Mucosa of gallbladder (tissue), 1 donor: ENCODE measurements at regions not wholly inside any gene's neighbourhood (a gene's known extent, or its start where the extent isn't known, plus 50 kb on each side); places are given as distances from the start of the nearest gene placed in this dataset.

Experiments
- DNase-seq: peaks from one replicate; pipeline ENCODE4 v3.0.0-alpha.2; 2020; ENCODE audit warnings: low spot score
- donor health status: DM: no; HTN: no; CAD: no.

DNA sequence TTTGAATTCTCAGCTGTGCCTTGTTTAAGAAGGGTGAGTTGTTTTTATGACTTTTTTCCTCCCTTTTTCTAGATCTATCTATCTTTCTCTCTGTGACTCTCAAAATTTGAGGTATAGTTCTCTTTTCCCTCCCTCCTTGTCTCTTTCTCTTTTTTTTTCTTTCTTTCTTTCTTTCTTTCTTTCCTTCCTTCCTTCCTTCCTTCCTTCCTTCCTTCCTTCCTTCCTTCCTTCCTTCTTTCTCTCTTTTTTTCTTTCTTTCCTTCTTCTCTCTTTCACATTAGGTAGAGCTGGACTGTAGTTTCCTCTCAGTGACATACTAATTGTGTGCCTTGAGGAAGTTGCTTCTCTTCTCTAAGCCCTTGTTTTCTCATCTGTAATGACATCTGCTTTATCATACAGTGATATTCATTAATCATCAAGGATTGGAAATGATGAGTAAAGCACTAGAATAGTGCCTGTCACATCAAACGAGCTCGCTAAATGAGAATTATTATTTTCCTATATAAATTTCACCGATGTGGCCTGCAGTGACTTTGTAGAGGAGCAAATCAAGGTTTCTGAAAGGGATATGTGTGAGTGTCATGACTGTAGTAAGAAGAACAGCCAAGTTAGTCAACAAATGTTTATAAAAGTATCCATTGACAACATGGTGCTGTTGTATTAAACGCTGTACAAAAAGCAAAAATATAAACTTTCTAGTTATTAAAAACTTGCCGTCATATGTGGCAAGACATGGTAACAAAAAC, 78.9 kb upstream of the SLC38A2 start:
- no peak for DNase-seq

DNA sequence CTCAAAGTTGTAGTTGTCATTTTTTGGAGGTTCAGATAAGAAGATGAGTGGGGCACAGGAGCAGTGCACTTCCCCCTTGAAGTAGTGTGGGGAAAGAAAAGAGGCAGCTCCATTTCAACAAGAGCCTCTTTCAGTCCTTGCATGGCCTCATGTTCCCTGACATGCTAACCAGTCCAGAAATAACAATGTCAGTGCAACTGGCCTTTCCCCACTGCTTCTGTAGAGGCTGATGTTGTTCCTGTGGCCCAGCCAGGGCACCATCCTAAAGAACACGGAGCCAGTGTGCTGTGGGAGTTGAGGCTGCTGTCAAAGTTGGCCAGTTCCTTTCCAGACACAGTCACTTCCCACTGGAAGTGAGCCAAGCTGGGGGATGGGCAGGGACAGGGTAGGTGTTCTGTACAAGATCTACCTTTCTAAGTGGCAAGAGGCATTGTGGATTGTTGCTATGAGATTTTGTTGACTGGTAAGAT, 77.7 kb upstream of the SLC38A2 start:
- peak; percentile 67 for DNase-seq

- no peak for DNase-seq
These were observed 77.3 kb upstream of the SLC38A2 start for GRCh38 chr12:46449856-46450255.

DNA sequence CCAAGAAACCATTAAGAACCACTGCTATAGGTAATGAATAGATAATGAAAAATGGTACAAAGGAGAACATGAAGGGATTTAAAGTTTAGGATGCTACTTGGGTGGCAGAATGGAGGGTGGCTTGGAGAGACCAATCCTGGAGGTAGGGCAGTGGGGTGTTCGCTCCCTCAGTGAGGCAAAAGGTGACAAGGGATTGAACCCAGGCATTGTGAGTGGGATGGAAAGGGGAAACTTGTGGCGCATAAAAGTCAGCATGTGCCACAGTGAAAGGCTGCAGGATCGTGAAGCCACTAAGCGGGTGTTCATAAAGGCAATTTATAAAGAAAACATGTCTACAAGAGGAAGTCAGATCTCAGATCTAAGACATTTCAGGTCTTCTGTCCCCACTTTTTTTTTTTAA, 76.7 kb upstream of the SLC38A2 start:
- no peak for DNase-seq

DNA sequence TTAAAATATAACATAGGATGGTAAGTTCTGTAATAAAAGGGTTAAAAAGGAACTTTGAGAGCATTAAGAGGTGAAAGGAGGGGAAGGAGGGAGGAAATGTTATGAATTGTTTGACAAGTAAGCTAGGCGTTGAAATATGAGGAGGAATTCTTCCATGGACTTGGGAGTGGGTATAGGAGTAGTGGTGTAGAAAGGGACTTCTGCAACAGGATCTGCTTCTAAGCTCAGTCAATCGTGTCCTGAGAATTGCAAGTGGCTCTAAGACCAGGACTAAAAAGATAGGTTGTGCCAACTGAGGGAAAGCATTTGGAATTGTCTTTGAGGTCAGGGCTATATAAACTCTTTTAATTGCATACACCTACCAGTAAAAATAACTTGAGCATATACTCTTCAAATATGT, 74.1 kb upstream of the SLC38A2 start:
- no peak for DNase-seq

- DNase-seq, result no peak
These were observed 73.1 kb upstream of the SLC38A2 start for GRCh38 chr12:46445551-46446235.

- no peak for DNase-seq
These were observed 72.5 kb upstream of the SLC38A2 start for GRCh38 chr12:46445093-46445492.

DNA sequence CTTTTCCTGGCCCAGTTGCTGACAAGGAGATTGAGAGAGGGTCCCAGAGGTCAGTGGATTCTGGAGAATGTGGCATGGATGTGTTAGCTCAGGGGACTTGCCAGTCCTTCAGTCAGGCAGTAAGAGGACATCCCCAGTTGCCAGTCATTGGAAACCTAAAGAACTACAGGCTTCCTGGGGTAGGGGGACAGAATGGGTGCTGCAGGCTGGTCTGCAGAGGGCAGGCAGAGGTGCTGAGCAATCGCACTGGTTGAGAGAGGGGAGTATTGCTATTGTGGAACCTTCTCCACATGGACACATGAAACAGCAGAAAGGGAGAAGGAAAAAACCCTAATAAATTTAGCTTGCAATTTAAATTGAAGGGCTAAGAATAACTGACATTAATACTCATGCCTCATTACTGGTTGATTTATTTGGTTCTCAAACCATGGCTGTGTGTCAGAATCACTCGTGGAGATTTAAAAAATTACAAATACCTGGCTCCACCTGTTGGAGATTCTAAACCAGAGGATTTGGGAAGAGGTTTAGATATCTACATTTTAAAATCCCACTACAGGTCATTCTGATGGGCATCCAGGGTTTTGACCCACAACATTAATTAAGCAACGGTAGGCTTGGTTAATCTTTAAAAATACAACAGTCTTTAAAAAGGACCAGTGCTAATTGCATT, 71.2 kb upstream of the SLC38A2 start:
- DNase-seq, result no peak

DNA sequence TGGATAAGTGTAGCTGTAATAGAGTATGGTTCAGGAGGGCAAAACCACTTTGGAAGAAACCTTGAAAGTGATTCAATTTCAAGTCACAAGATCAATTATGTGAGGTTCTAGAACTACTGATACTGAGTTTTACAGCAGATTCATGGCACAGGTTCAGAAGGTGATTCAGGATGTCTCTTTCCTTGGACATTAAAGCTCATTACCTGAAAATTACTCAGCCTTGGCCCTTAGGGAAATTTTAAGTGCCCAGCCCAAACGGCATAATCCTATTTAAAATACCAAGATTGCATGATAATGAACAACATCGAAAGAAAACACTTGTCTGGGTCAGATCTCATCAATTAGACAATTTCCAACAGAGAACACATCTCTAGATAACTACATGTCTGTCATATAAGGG, 70.2 kb upstream of the SLC38A2 start:
- DNase-seq, result no peak

GRCh38 chr12:46442239-46442638, 69.7 kb upstream of the SLC38A2 start:
- no peak for DNase-seq

GRCh38 chr12:46439793-46440511, 67.4 kb upstream of the SLC38A2 start:
- DNase-seq, result no peak

GRCh38 chr12:46438719-46439319, 66.2 kb upstream of the SLC38A2 start:
- DNase-seq, result no peak

DNA sequence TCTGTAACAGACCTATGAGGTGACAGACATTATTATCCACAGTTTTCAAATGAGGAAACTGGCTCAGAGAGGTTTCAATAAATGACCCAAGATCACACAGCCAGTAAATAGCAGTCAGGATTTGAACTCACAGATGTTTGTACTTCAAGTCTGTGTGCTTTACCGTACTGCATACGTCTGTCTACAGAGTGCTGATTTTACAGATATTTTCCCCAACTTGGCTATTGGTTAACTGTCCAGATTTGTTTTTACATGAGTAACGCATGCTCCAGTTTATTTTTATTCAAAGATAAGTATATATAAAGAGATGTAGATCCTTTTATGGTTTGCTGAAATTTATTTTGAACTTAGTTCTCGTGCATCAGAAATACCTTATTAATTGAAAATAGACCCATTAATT, 65.7 kb upstream of the SLC38A2 start:
- DNase-seq, result no peak

DNA sequence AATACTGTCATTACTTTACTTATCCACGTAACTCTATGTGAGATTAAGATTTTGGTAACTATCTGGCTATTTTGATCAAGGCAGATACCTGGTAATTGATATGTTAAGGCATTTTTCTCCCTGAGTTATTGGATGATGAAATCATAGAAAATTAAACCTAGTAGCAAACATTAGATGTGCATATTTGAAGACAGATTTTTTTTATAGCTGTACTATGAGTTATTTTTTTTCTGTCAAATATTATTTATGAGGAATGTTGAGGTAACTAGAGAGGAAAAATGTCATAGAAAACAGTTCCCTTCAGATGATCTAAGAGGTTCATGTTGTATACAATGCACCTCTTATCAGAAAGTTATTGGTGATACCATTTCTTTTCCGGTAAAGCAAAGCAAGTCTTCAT, 64.9 kb upstream of the SLC38A2 start:
- no peak for DNase-seq

- no peak for DNase-seq
These were observed 64.2 kb upstream of the SLC38A2 start for GRCh38 chr12:46436747-46437146.

GRCh38 chr12:46435625-46436024, 63.1 kb upstream of the SLC38A2 start:
- DNase-seq, result no peak

DNA sequence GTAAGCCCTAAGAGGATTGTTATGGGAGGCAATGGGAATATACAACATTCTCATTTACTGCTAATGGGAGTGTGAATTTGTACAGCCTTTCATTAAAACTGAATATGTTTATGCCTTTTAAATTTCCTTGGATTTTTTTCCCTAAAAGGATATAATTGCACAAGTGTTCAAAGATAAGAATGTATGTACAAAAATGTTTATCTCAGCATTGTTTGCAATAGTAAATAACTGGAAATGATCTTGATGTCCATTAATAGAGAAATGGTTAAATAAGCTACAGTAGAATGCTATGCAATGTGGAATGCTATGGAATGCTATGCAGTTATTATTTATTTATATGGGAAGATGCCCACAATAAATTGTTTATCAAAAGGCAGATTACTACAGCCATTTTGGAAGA, 62.5 kb upstream of the SLC38A2 start:
- DNase-seq, result no peak

DNA sequence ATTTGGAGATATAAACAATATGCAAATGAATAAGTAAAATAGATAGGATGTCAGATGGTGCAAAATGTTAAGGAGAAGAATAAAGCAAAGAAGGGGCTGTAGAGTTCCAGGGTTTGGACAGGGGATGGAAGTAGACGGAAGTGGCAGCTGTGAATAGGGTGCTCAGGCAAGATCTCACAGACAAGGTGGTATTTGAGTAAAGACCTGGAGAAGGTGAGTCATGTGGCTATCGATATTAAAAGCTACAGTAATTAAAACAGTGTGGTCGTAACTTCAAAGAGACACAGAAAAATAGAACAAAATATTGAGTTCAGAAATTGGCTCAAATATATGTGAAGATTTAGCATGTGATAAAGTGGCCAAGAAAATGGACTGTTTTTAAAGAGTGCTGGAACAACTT, 61.3 kb upstream of the SLC38A2 start:
- no peak for DNase-seq

- DNase-seq, result no peak
These were observed 59.8 kb upstream of the SLC38A2 start for GRCh38 chr12:46432325-46432724.

GRCh38 chr12:46430340-46430948, 57.9 kb upstream of the SLC38A2 start:
- DNase-seq, result peak; percentile 15
